SJSA1 (cell line): ENCODE measurements at regions not wholly inside any gene's neighbourhood (a gene's known extent, or its start where the extent isn't known, plus 50 kb on each side); places are given as distances from the start of the nearest gene placed in this dataset.
A peak's percentile ranks its signal among the peaks of the same experiment; 100 is the strongest.
"Not testable (repeated sequence)": the region's sequence is repeated elsewhere in the genome, so short reads cannot be mapped to it uniquely, and the experiment has no call there.

Source experiments
- DNase-seq, 2 experiments: peaks; one replicate each; pipeline ENCODE4 v3.0.0-alpha.2; 2015 to 2020; ENCODE audit warnings: low spot score in 2 of 2, low read depth in 1 of 2
- H3K27ac ChIP-seq: fragments of 250-450 bp; sonication (Bioruptor Pico); 2 replicates; pipeline ENCODE4 v1.5.1; 2020; ENCODE audit warnings: mild to moderate bottlenecking, moderate library complexity
- H3K27me3 ChIP-seq: fragments of 250-450 bp; sonication (Bioruptor Pico); replicated peaks from 2 replicates; pipeline ENCODE4 v1.5.1; 2020; ENCODE audit warnings: mild to moderate bottlenecking, moderate library complexity
- H3K36me3 ChIP-seq: fragments of 250-450 bp; sonication (Bioruptor Pico); 2 replicates; pipeline ENCODE4 v1.5.1; 2020; ENCODE audit warnings: mild to moderate bottlenecking
- H3K4me1 ChIP-seq: fragments of 250-450 bp; sonication (Bioruptor Pico); replicated peaks from 2 replicates; pipeline ENCODE4 v1.6.1; 2021; ENCODE audit warnings: mild to moderate bottlenecking
- H3K4me3 ChIP-seq: fragments of 250-450 bp; sonication (Bioruptor Pico); 2 replicates; pipeline ENCODE4 v1.5.1; 2020; ENCODE audit warnings: mild to moderate bottlenecking
- H3K9me3 ChIP-seq: fragments of 250-450 bp; sonication (Bioruptor Pico); replicated peaks from 2 replicates; pipeline ENCODE4 v1.5.1; 2020; ENCODE audit warnings: mild to moderate bottlenecking

GRCh38 chr17:15847447-15848229 is 97.3 kb upstream of the ADORA2B start:
- DNase-seq, result peak in 1 of 2 experiments; percentile 29
- H3K27me3 ChIP-seq, H3K4me3 ChIP-seq, H3K27ac ChIP-seq, H3K9me3 ChIP-seq, H3K4me1 ChIP-seq, H3K36me3 ChIP-seq: not testable (repeated sequence)

- DNase-seq, result peak in 1 of 2 experiments; percentile 51
- H3K9me3 ChIP-seq, H3K27me3 ChIP-seq: not testable (repeated sequence)
Observed at GRCh38 chr17:15849054-15849453, 95.9 kb upstream of the ADORA2B start.

GRCh38 chr17:15850071-15850470 is 94.9 kb upstream of the ADORA2B start:
- H3K27ac ChIP-seq, H3K9me3 ChIP-seq, H3K36me3 ChIP-seq, H3K27me3 ChIP-seq, DNase-seq, H3K4me1 ChIP-seq, H3K4me3 ChIP-seq: not testable (repeated sequence)

More at GRCh38 chr17:15849054-15849453, 95.9 kb upstream of the ADORA2B start:
- not testable (repeated sequence) for H3K4me3 ChIP-seq, H3K4me1 ChIP-seq, H3K36me3 ChIP-seq, H3K27ac ChIP-seq

DNA sequence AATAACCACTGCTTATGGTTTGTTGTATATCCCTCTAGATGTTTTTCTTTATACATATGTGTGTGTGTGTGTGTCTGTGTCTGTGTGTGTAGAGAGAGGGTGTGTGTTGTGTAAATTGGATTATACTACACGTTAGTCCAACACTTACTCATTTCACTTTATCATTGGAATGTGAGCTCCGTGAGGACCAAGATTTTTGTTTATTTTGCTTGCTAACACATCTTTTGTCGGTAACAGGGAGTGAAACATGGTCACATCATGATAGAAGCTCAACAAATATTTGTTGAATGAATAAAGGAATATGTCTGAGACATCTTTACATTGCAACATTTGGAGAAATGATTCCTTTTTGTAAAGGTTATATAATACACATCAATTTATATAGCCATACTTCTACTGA is 94.2 kb upstream of the ADORA2B start:
- H3K27ac ChIP-seq, H3K36me3 ChIP-seq, H3K9me3 ChIP-seq, H3K4me1 ChIP-seq, H3K4me3 ChIP-seq, H3K27me3 ChIP-seq: not testable (repeated sequence)
- DNase-seq, result peak in 1 of 2 experiments; percentile 52

DNA sequence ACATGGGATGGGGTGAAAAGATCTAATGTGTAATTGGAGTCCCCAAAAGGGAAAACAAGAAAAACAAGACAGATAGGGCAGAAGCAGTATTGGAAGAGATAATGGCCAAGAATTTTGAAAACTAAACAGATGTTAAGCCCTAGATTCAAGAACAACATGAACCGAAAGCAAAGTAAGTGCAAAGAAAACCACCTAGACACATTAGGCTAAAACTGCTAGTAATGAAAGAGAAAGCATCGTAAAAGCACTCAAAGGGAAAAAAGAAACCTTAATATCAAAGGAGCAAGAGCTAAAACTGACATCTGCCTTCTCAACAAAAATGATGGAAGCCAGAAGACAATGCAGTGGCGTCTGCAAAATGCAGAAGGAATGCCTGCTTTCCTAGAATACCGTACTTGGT is 92.1 kb upstream of the ADORA2B start:
- DNase-seq, H3K4me1 ChIP-seq, H3K36me3 ChIP-seq, H3K4me3 ChIP-seq, H3K27ac ChIP-seq, H3K27me3 ChIP-seq, H3K9me3 ChIP-seq: not testable (repeated sequence)

DNA sequence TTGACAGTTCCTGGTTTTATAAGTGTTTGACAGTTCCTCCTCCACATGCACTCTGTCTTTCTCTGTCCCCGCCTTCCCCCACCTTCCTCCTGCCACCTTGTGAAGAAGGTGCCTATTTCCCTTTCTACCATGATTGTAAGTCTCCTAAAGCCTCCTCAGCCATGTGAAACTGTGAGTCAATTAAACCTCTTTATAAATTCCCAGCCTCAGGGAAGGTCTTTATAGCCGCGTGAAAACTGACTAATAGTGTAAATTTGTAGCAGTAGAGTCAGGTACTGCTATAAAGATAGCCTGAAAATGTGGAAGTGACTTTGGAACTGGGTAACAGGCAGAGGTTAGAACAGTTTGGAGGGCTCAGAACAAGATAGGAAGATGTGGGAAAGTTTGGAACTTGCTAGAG is 88.7 kb upstream of the ADORA2B start:
- H3K4me1 ChIP-seq, H3K27me3 ChIP-seq, H3K36me3 ChIP-seq, H3K9me3 ChIP-seq, DNase-seq, H3K4me3 ChIP-seq, H3K27ac ChIP-seq: not testable (repeated sequence)

- not testable (repeated sequence) for DNase-seq, H3K36me3 ChIP-seq, H3K4me3 ChIP-seq, H3K9me3 ChIP-seq, H3K27ac ChIP-seq, H3K4me1 ChIP-seq, H3K27me3 ChIP-seq
Observed at GRCh38 chr17:15856745-15857144, 88.2 kb upstream of the ADORA2B start.

DNA sequence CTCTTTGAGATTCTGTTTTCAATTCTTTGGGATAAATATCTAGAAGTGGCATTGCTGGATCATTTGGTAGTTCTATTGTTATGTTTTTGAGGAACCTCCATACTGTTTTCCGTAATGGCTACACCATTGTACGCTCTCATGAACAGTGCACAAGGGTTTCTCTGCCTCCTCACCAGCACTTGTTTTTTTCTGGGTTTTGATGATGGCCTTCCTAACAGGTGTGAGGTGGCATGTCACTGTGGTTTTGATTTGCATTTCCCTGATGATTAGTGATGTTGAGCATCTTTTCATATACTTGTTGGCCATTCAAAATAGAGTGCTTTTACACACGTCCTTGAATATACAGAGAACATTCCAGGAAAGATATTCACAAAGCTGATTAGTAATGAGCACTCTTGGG is 86.8 kb upstream of the ADORA2B start:
- DNase-seq, H3K9me3 ChIP-seq, H3K4me1 ChIP-seq, H3K27me3 ChIP-seq, H3K4me3 ChIP-seq, H3K36me3 ChIP-seq, H3K27ac ChIP-seq: not testable (repeated sequence)

- not testable (repeated sequence) for H3K27me3 ChIP-seq, H3K9me3 ChIP-seq, H3K4me3 ChIP-seq, DNase-seq, H3K36me3 ChIP-seq, H3K27ac ChIP-seq, H3K4me1 ChIP-seq
Observed at GRCh38 chr17:15860774-15861173, 84.2 kb upstream of the ADORA2B start.

DNA sequence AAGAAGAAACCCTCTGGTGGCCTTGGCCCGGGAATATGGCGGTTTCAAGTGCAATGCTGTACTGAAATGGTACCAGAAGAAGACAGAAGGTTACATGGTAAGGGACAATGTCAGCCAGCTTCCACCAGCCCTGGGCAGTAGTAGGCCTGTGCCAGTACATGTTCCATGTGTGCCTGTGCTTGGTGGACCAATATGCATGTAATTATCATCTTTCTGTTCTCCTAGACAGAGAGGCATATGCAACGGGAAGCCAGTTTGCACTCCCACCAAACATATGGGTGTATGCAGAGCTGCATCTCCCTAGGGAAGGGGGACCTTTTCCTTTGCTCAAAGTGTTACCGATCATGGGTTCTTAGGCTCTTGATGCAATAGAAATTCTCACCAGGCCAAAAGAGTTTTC is 80.9 kb upstream of the ADORA2B start:
- not testable (repeated sequence) for H3K4me1 ChIP-seq, DNase-seq

GRCh38 chr17:15864472-15864871 is 80.5 kb upstream of the ADORA2B start:
- H3K27ac ChIP-seq, H3K4me1 ChIP-seq, H3K27me3 ChIP-seq, H3K4me3 ChIP-seq, H3K9me3 ChIP-seq, H3K36me3 ChIP-seq, DNase-seq: not testable (repeated sequence)

More for the DNA sequence above, 80.9 kb upstream of the ADORA2B start:
- not testable (repeated sequence) for H3K9me3 ChIP-seq, H3K27ac ChIP-seq, H3K27me3 ChIP-seq, H3K4me3 ChIP-seq, H3K36me3 ChIP-seq

- not testable (repeated sequence) for H3K4me3 ChIP-seq, H3K9me3 ChIP-seq, H3K4me1 ChIP-seq, DNase-seq, H3K27me3 ChIP-seq, H3K27ac ChIP-seq, H3K36me3 ChIP-seq
Observed at GRCh38 chr17:15866015-15866414, 78.9 kb upstream of the ADORA2B start.

- not testable (repeated sequence) for H3K27me3 ChIP-seq, H3K36me3 ChIP-seq, H3K9me3 ChIP-seq, DNase-seq, H3K27ac ChIP-seq, H3K4me1 ChIP-seq, H3K4me3 ChIP-seq
Observed at GRCh38 chr17:15867331-15867730, 77.6 kb upstream of the ADORA2B start.

DNA sequence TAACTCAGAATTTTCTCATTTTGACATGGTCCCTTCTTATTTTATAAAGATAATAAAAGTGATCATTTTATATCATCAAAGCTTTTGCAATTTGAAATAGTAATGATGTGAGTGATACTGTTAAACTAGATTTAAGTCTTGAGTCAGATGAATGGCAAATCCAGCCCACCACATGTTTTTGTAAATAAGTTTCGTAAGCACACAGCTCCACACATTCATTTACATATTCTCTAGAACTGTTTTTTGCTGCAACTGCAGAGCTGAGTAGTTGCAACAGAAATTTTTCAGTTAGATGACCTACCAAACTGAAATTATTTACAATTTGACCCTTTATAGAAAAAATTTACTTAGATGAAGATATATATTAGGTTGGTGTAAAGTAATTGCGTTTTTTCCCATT is 75.1 kb upstream of the ADORA2B start:
- not testable (repeated sequence) for DNase-seq, H3K4me3 ChIP-seq, H3K4me1 ChIP-seq, H3K27ac ChIP-seq, H3K36me3 ChIP-seq, H3K27me3 ChIP-seq, H3K9me3 ChIP-seq

DNA sequence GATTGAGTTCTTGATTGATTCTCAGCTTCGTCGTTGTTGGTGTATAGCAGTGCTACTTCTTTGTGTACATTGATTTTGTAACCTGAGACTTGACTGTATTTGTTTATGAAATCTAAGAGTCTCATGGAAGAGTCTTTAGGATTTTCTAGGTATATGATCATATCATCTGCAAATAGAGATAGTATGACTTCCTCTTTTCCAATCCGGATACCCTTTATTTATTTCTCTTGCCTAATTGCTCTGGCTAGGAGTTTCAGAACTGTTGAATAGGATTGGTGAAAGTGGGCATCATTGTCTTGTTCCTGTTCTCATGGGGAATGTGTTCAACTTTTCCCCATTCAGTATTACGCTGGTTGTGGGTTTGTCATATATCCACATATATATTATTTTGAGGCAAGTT is 72.3 kb upstream of the ADORA2B start:
- H3K9me3 ChIP-seq, H3K27me3 ChIP-seq, H3K27ac ChIP-seq, H3K4me1 ChIP-seq, H3K36me3 ChIP-seq, DNase-seq, H3K4me3 ChIP-seq: not testable (repeated sequence)
